ENCODE measurements at regions not wholly inside any gene's neighbourhood (a gene's known extent, or its start where the extent isn't known, plus 50 kb on each side); places are given as distances from the start of the nearest gene placed in this dataset.

DNA sequence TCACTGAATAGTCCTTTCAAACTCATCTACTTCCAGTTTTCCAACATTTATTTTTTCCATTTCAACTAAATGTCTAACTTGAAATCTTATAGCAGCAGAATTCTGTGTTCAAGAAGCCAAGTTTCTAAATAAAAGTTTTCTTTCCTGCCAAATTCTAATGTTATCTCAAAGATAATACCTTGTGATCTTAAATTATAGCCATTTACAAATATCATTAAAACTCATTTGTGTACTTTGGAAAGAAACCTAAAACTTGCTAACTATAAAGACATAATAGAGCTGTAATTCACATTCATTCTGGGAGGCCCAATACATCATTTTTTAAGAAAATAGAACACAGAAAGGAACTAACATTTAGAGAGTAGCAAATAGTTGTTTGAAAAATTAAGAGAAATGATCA, 83.9 kb downstream of the MAD2L1 start:
- Histone ChIP-seq H3K4me3 (no peak overlapping the region), H3K36me3 (ENCODE audit: control insufficient read depth in 4 of 4, insufficient read depth in 4 of 4, low read length in 4 of 4) (no peaks in the 10 kb centered on the region), H3K27me3 (ENCODE audit: control insufficient read depth in 3 of 3, insufficient read depth in 3 of 3, low read length in 2 of 3) (no peaks in the 10 kb centered on the region), H3K4me1 (ENCODE audit: control insufficient read depth in 5 of 5, insufficient read depth in 5 of 5, low read length in 5 of 5) (peaks cover 0 to 15% (median 4%) of the 10 kb centered on the region in 5 donors), H3K9me3 (ENCODE audit: control insufficient read depth in 4 of 4, insufficient read depth in 3 of 4, low read length in 3 of 4) (no peaks in the 10 kb centered on the region), H3K9ac (ENCODE audit: insufficient read depth in 1 of 2, low read length in 2 of 2) (no peak overlapping the region), H3K27ac (ENCODE audit: low read depth in 1 of 2, low read length in 1 of 2) (no peak overlapping the region)
- TF ChIP-seq CTCF (IDR thresholded peaks at IDR 0.05; ENCODE audit: control extremely low read depth, extremely low read depth), result no peak
- ATAC-seq (ENCODE audit: insufficient read depth, low FRiP score), result no peak
- peak in 2 of 3 donors; percentile 42 to 50 for DNase-seq

- ATAC-seq (ENCODE audit: insufficient read depth, low FRiP score) (no peak), DNase-seq (no peak)
- H3K4me3 ChIP-seq, result no peak overlapping the region
- H3K9me3 ChIP-seq (ENCODE audit: control insufficient read depth in 4 of 4, insufficient read depth in 3 of 4, low read length in 3 of 4), result no peaks in the 10 kb centered on the region
- H3K4me1 ChIP-seq (ENCODE audit: control insufficient read depth in 5 of 5, insufficient read depth in 5 of 5, low read length in 5 of 5), result peaks cover 0 to 15% (median 4%) of the 10 kb centered on the region in 5 donors
- H3K36me3 ChIP-seq (ENCODE audit: control insufficient read depth in 4 of 4, insufficient read depth in 4 of 4, low read length in 4 of 4), result no peaks in the 10 kb centered on the region
- no peaks in the 10 kb centered on the region for H3K27me3 ChIP-seq (ENCODE audit: control insufficient read depth in 3 of 3, insufficient read depth in 3 of 3, low read length in 2 of 3)
- 75 to 88% methylated on average over 2 of the region's 2 CpGs for WGBS, 2 donors
- TF ChIP-seq CTCF (IDR thresholded peaks at IDR 0.05; ENCODE audit: control extremely low read depth, extremely low read depth), result no peak
- H3K27ac ChIP-seq (ENCODE audit: low read depth in 1 of 2, low read length in 1 of 2), result no peak overlapping the region
- H3K9ac ChIP-seq (ENCODE audit: insufficient read depth in 1 of 2, low read length in 2 of 2), result no peak overlapping the region
Observed at GRCh38 chr4:119980456-119980855, 86.2 kb downstream of the MAD2L1 start.

- H3K9ac ChIP-seq (ENCODE audit: insufficient read depth in 1 of 2, low read length in 2 of 2), result no peak overlapping the region
- TF ChIP-seq CTCF (IDR thresholded peaks at IDR 0.05; ENCODE audit: control extremely low read depth, extremely low read depth), result no peak
- DNase-seq (no peak), ATAC-seq (ENCODE audit: insufficient read depth, low FRiP score) (no peak)
- no peak overlapping the region for H3K27ac ChIP-seq (ENCODE audit: low read depth in 1 of 2, low read length in 1 of 2)
- no peaks in the 10 kb centered on the region for H3K9me3 ChIP-seq (ENCODE audit: control insufficient read depth in 4 of 4, insufficient read depth in 3 of 4, low read length in 3 of 4)
- H3K27me3 ChIP-seq (ENCODE audit: control insufficient read depth in 3 of 3, insufficient read depth in 3 of 3, low read length in 2 of 3), result no peaks in the 10 kb centered on the region
- H3K4me1 ChIP-seq (ENCODE audit: control insufficient read depth in 5 of 5, insufficient read depth in 5 of 5, low read length in 5 of 5), result no peaks in the 10 kb centered on the region
- 64 to 73% methylated on average over 9 of the region's 9 CpGs for WGBS, 2 donors
- no peaks in the 10 kb centered on the region for H3K36me3 ChIP-seq (ENCODE audit: control insufficient read depth in 4 of 4, insufficient read depth in 4 of 4, low read length in 4 of 4)
- no peak overlapping the region for H3K4me3 ChIP-seq
Observed at GRCh38 chr4:119977076-119977940, 89.3 kb downstream of the MAD2L1 start.
